HS-5 (cell line): ENCODE measurements at regions not wholly inside any gene's neighbourhood (a gene's known extent, or its start where the extent isn't known, plus 50 kb on each side); places are given as distances from the start of the nearest gene placed in this dataset.

Source experiments
- DNase-seq: peaks from one replicate; pipeline ENCODE4 v3.0.0-alpha.2; 2012; ENCODE audit warnings: low read depth

DNA sequence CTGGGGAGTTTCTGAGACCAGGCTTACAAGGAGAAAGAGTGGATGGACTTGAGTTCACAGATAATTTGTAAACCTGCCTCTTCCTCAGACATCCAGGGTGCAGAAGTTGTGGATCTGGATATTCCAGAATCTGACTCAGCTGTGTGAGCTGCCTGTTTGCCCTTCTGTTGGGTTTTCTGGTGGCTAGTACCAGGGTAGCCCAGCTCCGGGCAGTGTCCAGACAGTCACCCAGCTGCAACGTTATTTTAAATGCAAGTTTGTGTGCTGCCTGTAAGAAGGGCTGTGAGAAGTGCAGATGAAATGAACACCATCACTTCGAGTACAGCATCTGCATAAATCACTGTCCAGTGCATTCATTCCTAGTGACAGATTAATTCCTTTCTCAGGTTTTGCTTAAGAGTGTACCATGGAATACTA lies 1053.0 kb downstream of the TUSC7 start:
- no peak for DNase-seq

DNA sequence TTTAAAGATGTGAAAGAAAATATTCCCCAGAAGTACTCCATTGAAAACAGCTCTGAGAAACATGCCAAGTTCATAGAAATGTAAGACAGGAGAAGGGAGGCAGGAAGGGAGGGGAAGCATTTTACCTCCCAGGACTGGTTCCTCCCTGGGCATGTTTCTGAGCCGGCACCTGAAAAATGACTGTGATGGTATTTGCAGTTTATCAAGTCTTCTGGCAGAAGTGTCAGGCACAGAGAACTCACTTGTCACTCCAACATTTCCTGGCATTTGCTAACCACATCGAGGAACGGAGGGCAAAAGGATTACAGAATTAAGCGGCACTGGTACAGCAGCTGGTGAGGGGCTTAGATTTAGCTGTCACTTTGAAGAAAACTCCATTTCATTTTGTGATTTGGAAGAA lies 1054.0 kb downstream of the TUSC7 start:
- no peak for DNase-seq

DNA sequence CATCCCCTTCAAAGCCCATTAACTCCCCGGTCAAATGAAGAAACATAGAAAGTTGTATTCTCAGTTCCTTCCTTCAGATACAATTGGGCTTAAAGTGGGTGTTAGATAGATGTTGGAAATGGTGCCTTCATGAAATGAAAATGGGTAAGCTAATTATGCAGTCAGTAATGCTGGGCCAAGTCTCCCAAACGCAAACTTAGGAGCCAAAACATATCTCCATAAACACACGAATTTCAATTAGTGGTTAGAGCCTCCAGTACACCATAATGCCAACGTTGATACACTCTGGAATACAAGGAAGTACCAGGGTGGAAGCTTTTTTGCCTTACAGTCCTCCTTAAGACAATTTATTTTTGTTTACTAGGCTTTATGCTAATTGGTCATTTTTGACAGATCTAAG lies 1059.0 kb downstream of the TUSC7 start:
- DNase-seq = no peak

DNA sequence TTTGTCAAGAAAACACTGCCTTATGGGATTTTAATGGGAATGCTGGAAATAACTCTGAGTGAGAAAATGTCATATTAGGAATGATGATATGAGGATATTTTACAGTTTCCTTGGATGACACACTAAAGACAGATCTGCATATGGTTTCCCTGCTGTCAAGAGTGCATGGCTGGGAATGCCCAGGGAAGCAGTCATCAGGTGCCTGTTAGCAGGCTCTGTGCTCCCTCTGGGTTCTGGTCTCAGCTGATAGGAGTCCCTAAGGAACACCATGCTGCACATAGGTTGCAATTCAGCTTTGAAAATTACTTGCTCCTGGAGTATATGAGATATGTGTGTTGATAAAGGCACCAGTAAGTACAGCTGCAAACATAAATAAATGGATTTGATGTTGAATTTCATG lies 1064.6 kb downstream of the TUSC7 start:
- no peak for DNase-seq

DNA sequence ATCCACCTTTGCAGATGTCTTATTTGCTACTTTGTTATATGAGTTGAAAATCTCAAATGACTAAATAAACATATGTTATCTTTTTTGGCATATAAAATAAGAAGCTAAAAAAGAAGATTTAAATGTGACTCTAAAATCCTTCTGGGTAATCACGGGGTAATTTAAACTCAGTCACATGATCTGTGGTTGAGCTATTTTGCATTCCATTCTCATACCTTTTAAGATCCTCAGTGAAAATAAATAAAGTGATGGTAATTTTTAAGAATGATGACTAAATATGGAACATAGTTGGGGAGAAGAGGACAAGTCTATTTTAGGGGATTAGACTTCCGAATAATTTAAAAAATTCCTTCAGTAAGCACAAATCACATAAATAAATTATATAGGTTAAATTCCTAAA lies 1076.8 kb downstream of the TUSC7 start:
- DNase-seq = no peak

GRCh38 chr3:117788061-117788460 lies 1078.5 kb downstream of the TUSC7 start:
- DNase-seq = peak; percentile 15

GRCh38 chr3:117788506-117788905 lies 1078.9 kb downstream of the TUSC7 start:
- DNase-seq = no peak

- no peak for DNase-seq
These were observed 1080.8 kb downstream of the TUSC7 start for GRCh38 chr3:117790235-117790987.

DNA sequence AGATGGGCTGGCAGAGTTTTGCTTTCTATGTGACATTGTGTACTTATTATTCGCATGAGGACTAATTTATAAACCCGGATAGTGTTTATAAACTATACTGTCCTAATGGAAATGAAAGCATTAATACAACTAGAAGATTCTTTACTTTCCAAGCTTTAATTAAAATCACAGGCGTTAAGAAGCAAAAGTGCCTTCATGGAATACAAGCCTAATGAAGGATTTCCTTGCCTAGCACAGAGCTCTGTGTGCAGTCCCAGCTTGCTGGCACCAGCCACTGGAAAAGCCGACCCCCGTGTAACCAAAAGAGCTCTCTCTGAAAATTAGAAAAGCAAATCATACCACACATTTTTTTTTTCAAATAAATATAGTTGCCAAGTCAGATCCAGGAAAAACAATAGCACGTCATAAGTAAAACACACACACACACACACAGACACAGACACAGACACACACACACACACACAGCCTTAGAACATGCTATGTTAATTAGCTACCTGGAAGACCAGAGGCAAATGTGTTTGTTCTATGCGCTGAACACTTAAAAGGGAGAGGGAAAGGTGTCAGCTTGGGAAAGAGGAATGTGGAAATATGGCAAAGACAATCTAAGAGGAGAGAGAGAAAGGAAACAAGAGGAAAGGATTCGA lies 1084.2 kb downstream of the TUSC7 start:
- DNase-seq = no peak

DNA sequence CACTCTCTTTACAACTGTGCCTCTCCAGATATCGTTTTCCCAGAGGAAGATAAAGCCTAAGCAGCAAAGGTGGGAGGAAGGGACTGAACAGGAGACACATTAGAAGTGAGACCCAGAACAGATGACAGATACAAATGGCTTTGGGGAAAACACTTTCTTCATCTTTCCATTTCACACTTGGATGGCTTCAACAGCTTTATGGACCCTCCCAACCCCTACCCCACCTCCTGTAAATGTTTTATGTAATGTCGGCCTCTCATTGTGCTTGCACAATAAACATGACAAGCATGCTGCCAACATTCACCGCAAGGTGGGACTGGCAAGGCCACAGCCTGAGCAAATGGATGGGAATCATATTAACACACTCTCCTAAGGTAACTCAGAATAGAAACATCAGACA lies 1088.6 kb downstream of the TUSC7 start:
- DNase-seq = no peak

DNA sequence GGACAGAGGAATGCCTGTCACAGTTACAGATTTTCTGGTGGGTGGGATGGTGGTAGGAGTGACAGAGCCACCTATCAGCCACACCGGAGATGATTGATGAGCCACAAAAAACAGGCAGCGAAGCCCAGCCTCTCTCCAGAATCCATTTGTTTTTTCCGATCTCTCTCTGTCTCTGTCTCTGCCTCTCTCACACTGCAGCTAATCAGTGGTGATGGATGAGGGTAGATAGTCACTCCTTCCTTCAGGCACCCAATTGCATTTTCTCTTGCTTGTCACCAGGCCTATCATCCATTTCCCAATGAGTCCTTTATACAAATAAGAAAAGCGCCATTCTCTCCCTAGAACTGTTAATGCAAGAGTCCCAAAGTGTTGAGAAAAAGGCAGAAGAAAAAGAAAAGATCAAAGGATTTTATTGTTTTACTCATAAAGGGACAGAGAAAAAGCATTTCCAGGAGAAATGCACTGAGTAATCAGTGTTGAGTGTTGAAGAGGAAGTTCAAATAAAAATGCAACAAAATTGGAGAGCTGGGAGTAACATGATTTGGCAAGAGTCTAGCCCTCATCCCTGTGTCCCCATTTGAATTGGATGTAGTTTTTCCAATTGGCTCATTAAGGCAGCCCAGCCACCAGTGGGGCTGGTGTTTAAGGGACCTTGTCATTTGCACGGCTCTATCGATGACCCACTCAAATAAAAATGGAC lies 1089.3 kb downstream of the TUSC7 start:
- DNase-seq = no peak

GRCh38 chr3:117799387-117799735 lies 1089.8 kb downstream of the TUSC7 start:
- DNase-seq = no peak

DNA sequence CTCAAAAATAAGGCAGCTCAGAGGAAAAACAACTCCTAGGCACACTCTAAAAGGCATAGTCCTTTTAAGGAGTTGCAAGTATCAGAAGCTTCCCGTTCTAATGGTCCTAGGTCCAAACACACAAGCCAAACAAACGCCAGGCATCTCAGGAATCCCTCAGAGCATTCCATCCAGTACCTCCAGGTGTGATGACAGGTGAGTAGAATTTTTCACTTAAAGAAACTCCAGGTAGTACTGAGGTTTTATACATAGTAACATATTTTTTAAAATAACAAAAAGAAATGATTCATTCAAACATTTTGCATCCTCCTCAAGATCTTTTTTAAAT lies 1092.3 kb downstream of the TUSC7 start:
- DNase-seq = no peak

GRCh38 chr3:117809186-117810081 lies 1099.9 kb downstream of the TUSC7 start:
- DNase-seq = no peak

GRCh38 chr3:117811786-117812185 lies 1102.2 kb downstream of the TUSC7 start:
- no peak for DNase-seq

GRCh38 chr3:117814975-117815374 lies 1105.4 kb downstream of the TUSC7 start:
- DNase-seq = no peak

GRCh38 chr3:117817103-117817502 lies 1107.5 kb downstream of the TUSC7 start:
- no peak for DNase-seq

GRCh38 chr3:117818592-117818991 lies 1109.0 kb downstream of the TUSC7 start:
- DNase-seq = no peak

- DNase-seq = peak; percentile 41
These were observed 1111.2 kb downstream of the TUSC7 start for GRCh38 chr3:117820658-117821299.

- DNase-seq = no peak
These were observed 1112.8 kb downstream of the TUSC7 start for GRCh38 chr3:117822416-117822815.

DNA sequence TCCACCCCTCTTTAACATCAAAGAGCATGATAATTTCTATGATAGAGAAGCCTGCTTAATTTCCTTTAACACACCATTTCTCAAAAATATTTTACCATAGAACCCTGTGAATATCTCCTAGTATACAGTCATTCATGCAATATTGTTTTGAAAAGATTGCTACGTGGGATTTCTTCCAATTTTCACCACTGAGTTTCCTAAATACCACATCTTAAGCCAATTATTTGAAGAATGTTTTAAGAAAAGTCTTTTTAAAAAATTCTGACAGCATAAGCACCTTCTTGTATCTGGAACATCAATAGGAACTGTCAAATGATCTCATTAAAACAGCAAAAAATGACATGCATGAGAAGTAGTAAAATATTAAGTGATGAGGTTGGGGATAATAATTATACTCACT lies 1126.7 kb downstream of the TUSC7 start:
- DNase-seq = no peak

GRCh38 chr3:117837391-117837790 lies 1127.8 kb downstream of the TUSC7 start:
- DNase-seq = no peak
